Neural cell (in vitro differentiated cells): ENCODE measurements at regions not wholly inside any gene's neighbourhood (a gene's known extent, or its start where the extent isn't known, plus 50 kb on each side); places are given as distances from the start of the nearest gene placed in this dataset.

Experiments
- CTCF ChIP-seq: fragments of 450-650 bp; IDR thresholded peaks from 2 replicates; pipeline ENCODE4 v1.5.1; 2014; ENCODE audit warnings: antibody characterized with exemption, mild to moderate bottlenecking, moderate library complexity; ENCODE audit not compliant: poor library complexity, severe bottlenecking
- POLR2AphosphoS5 ChIP-seq: IDR thresholded peaks from 2 replicates; pipeline ENCODE4 v1.6.1; 2012

GRCh38 chr9:129463994-129464393 lies 156.9 kb downstream of the C9orf50 start:
- TF ChIP-seq POLR2AphosphoS5 (no peak), CTCF (no peak)
